HEK293 (cell line): ENCODE measurements at regions not wholly inside any gene's neighbourhood (a gene's known extent, or its start where the extent isn't known, plus 50 kb on each side); places are given as distances from the start of the nearest gene placed in this dataset.

ENCODE experiments used
- CTCF ChIA-PET: fragments of 350-600 bp; formaldehyde crosslinking; extraction: SDS; loops from one replicate; lab custom pipeline; 2021; ENCODE audit warnings: antibody characterized with exemption; lab: Yijun Ruan, JAX
- POLR2A ChIA-PET: fragments of 300-600 bp; formaldehyde crosslinking; extraction: SDS; loops from one replicate; lab custom pipeline; 2020; ENCODE audit warnings: antibody characterized with exemption, inconsistent platforms; lab: Yijun Ruan, JAX
- H3K27ac ChIP-seq: fragments of 200-500 bp; sonication (Bioruptor generic); 2 replicates; pipeline ENCODE4 v1.5.1; 2014; ENCODE audit warnings: low read depth, low read length, control low read depth, inconsistent platforms; ENCODE audit errors: extremely low read depth
- H3K36me3 ChIP-seq, 2 experiments: fragments of 200-500 bp in 1 of 2; sonication (Bioruptor generic) in 1 of 2; 1 replicate in 1 of 2; 2 replicates in 1 of 2; pipeline ENCODE4 v1.5.1; 2014 to 2017; ENCODE audit warnings: inconsistent platforms in 2 of 2, low read length in 2 of 2; ENCODE audit not compliant: control insufficient read depth in 2 of 2, insufficient read depth in 1 of 2
- H3K4me1 ChIP-seq: fragments of 200-500 bp; sonication (Bioruptor generic); 2 replicates; pipeline ENCODE4 v1.5.1; 2014; ENCODE audit warnings: mild to moderate bottlenecking, low read length, inconsistent platforms; ENCODE audit not compliant: control insufficient read depth, insufficient read depth
- H3K4me3 ChIP-seq: 2 replicates; pipeline ENCODE4 v1.5.1; 2011; ENCODE audit warnings: low read depth, mild to moderate bottlenecking, control low read depth, low read length, moderate library complexity
- H3K9me3 ChIP-seq: fragments of 200-500 bp; sonication (Bioruptor generic); 2 replicates; pipeline ENCODE4 v1.5.1; 2014; ENCODE audit warnings: low read depth, low read length, inconsistent platforms; ENCODE audit not compliant: control insufficient read depth, insufficient read depth
- BCL11A ChIP-seq: fragments of 450-650 bp; formaldehyde crosslinking; IDR thresholded peaks from 2 replicates; pipeline ENCODE4 v1.5.1; 2016; ENCODE audit warnings: low read depth, missing biosample characterization, missing genetic modification characterization
- BCL11B ChIP-seq: fragments of 450-650 bp; formaldehyde crosslinking; IDR thresholded peaks from 2 replicates; pipeline ENCODE4 v1.5.1; 2016; ENCODE audit warnings: low read depth, missing biosample characterization, missing genetic modification characterization
- KLF16 ChIP-seq: fragments of 450-650 bp; formaldehyde crosslinking; IDR thresholded peaks from 2 replicates; pipeline ENCODE4 v1.5.1; 2017; ENCODE audit warnings: missing biosample characterization, missing genetic modification characterization
- KLF8 ChIP-seq: fragments of 450-650 bp; formaldehyde crosslinking; IDR thresholded peaks from 2 replicates; pipeline ENCODE4 v1.5.1; 2016; ENCODE audit warnings: missing biosample characterization, missing genetic modification characterization
- MYNN ChIP-seq: fragments of 450-650 bp; formaldehyde crosslinking; IDR thresholded peaks from 2 replicates; pipeline ENCODE4 v1.5.1; 2016; ENCODE audit warnings: missing biosample characterization, missing genetic modification characterization, borderline replicate concordance
- PBX3 ChIP-seq: sonication (generic); formaldehyde crosslinking; IDR thresholded peaks from 2 replicates; pipeline ENCODE4 v1.8.1; 2022; ENCODE audit warnings: mild to moderate bottlenecking, moderate library complexity, missing genetic modification reagents
- REST ChIP-seq: fragments of 450-650 bp; formaldehyde crosslinking; IDR thresholded peaks from 2 replicates; pipeline ENCODE4 v1.5.1; 2016; ENCODE audit warnings: missing biosample characterization, missing genetic modification characterization
- SCRT2 ChIP-seq: fragments of 450-650 bp; formaldehyde crosslinking; IDR thresholded peaks from 2 replicates; pipeline ENCODE4 v1.5.1; 2016; ENCODE audit warnings: missing biosample characterization, missing genetic modification characterization
- ZBTB1 ChIP-seq: fragments of 450-650 bp; formaldehyde crosslinking; IDR thresholded peaks from 2 replicates; pipeline ENCODE4 v1.5.1; 2016; ENCODE audit warnings: missing biosample characterization, missing genetic modification characterization
- ZBTB10 ChIP-seq: fragments of 450-650 bp; formaldehyde crosslinking; IDR thresholded peaks from 2 replicates; pipeline ENCODE4 v1.5.1; 2016; ENCODE audit warnings: missing biosample characterization, missing genetic modification characterization
- ZBTB20 ChIP-seq: fragments of 450-650 bp; formaldehyde crosslinking; IDR thresholded peaks from 2 replicates; pipeline ENCODE4 v1.5.1; 2016; ENCODE audit warnings: missing biosample characterization, missing genetic modification characterization
- ZNF155 ChIP-seq: fragments of 450-650 bp; formaldehyde crosslinking; IDR thresholded peaks from 2 replicates; pipeline ENCODE4 v1.5.1; 2016; ENCODE audit warnings: missing biosample characterization, missing genetic modification characterization
- ZNF157 ChIP-seq: fragments of 450-650 bp; formaldehyde crosslinking; IDR thresholded peaks from 2 replicates; pipeline ENCODE4 v1.5.1; 2016; ENCODE audit warnings: missing biosample characterization, missing genetic modification characterization
- ZNF16 ChIP-seq: fragments of 450-650 bp; formaldehyde crosslinking; IDR thresholded peaks from 2 replicates; pipeline ENCODE4 v1.5.1; 2016; ENCODE audit warnings: low read depth, missing biosample characterization, missing genetic modification characterization
- ZNF169 ChIP-seq: fragments of 450-650 bp; formaldehyde crosslinking; IDR thresholded peaks from 2 replicates; pipeline ENCODE4 v1.5.1; 2016; ENCODE audit warnings: missing biosample characterization, missing genetic modification characterization
- ZNF221 ChIP-seq: fragments of 450-650 bp; formaldehyde crosslinking; IDR thresholded peaks from 2 replicates; pipeline ENCODE4 v1.5.1; 2017; ENCODE audit warnings: missing biosample characterization, missing genetic modification characterization, borderline replicate concordance
- ZNF292 ChIP-seq: fragments of 450-650 bp; formaldehyde crosslinking; IDR thresholded peaks from 2 replicates; pipeline ENCODE4 v1.5.1; 2016; ENCODE audit warnings: low read depth, missing biosample characterization, missing genetic modification characterization, borderline replicate concordance
- ZNF302 ChIP-seq: fragments of 450-650 bp; formaldehyde crosslinking; IDR thresholded peaks from 2 replicates; pipeline ENCODE4 v1.5.1; 2016; ENCODE audit warnings: missing biosample characterization, missing genetic modification characterization, low read depth
- ZNF398 ChIP-seq: fragments of 450-650 bp; formaldehyde crosslinking; IDR thresholded peaks from 2 replicates; pipeline ENCODE4 v1.5.1; 2017; ENCODE audit warnings: missing biosample characterization, missing genetic modification characterization
- ZNF48 ChIP-seq: fragments of 450-650 bp; formaldehyde crosslinking; IDR thresholded peaks from 2 replicates; pipeline ENCODE4 v1.5.1; 2016; ENCODE audit warnings: missing biosample characterization, missing genetic modification characterization
- ZNF626 ChIP-seq: fragments of 450-650 bp; sonication (Bioruptor Pico); formaldehyde crosslinking; IDR thresholded peaks from 2 replicates; pipeline ENCODE4 v1.5.1; 2018; ENCODE audit warnings: missing biosample characterization, missing genetic modification characterization, inconsistent platforms
- ZNF707 ChIP-seq: fragments of 450-650 bp; formaldehyde crosslinking; IDR thresholded peaks from 2 replicates; pipeline ENCODE4 v1.5.1; 2016; ENCODE audit warnings: missing biosample characterization, missing genetic modification characterization
- ZNF768 ChIP-seq: fragments of 450-650 bp; formaldehyde crosslinking; IDR thresholded peaks from 2 replicates; pipeline ENCODE4 v1.5.1; 2018; ENCODE audit warnings: missing biosample characterization, mild to moderate bottlenecking, missing genetic modification characterization
- ZSCAN23 ChIP-seq: fragments of 450-650 bp; formaldehyde crosslinking; IDR thresholded peaks from 2 replicates; pipeline ENCODE4 v1.5.1; 2016; ENCODE audit warnings: missing biosample characterization, missing genetic modification characterization

GRCh38 chr4:123116412-123116811 lies 194.0 kb upstream of the NUDT6 start:
- no peaks in the 10 kb centered on the region for H3K9me3 ChIP-seq
- ChIA-PET POLR2A (no interaction called here), CTCF (interaction anchor here (0.6 kb wide), 1 partner anchor 13 kb away, joined by 3 read pairs; no protein-coding TSS in a partner anchor)
- H3K36me3 ChIP-seq: no peaks in the 10 kb centered on the region
- H3K27ac ChIP-seq: no peak overlapping the region
- TF ChIP-seq ZNF16 (no peak), ZNF626 (tag by site-specific recombination) (no peak), ZBTB1 (tag by site-specific recombination) (no peak), MYNN (no peak), ZNF707 (tag by site-specific recombination) (no peak), ZNF768 (tag by site-specific recombination) (no peak), ZNF169 (no peak), SCRT2 (tag by site-specific recombination) (no peak), PBX3 (CRISPR knock-in tag) (no peak), KLF8 (tag by site-specific recombination) (no peak)
- peaks cover 3% of the 10 kb centered on the region; the same call in 1 of the 2 replicates for H3K4me1 ChIP-seq
- no peak overlapping the region for H3K4me3 ChIP-seq

- H3K9me3 ChIP-seq: no peaks in the 10 kb centered on the region
- ChIA-PET POLR2A (no interaction called here), CTCF (interaction anchor here (0.5 to 0.6 kb wide), 2 partner anchors 262 to 429 kb away, joined by 3 read pairs; no protein-coding TSS in a partner anchor)
- H3K4me1 ChIP-seq: peaks cover 3% of the 10 kb centered on the region; the same call in 1 of the 2 replicates
- H3K4me3 ChIP-seq: no peak overlapping the region
- H3K27ac ChIP-seq: no peak overlapping the region
- H3K36me3 ChIP-seq: no peaks in the 10 kb centered on the region
- TF ChIP-seq ZNF398 (tag by site-specific recombination) (no peak), ZBTB10 (tag by site-specific recombination) (no peak), BCL11B (tag by site-specific recombination) (no peak), ZBTB1 (tag by site-specific recombination) (no peak), REST (tag by site-specific recombination) (no peak), ZNF302 (tag by site-specific recombination) (no peak), ZNF48 (tag by site-specific recombination) (no peak), ZSCAN23 (tag by site-specific recombination) (no peak), ZBTB20 (tag by site-specific recombination) (no peak), KLF16 (tag by site-specific recombination) (no peak), ZNF157 (tag by site-specific recombination) (no peak), ZNF155 (tag by site-specific recombination) (no peak), ZNF292 (tag by site-specific recombination) (no peak), BCL11A (no peak), ZNF221 (tag by site-specific recombination) (no peak)
These were observed 198.1 kb upstream of the NUDT6 start for GRCh38 chr4:123120473-123120872.
